GM12891 (cell line): ENCODE measurements at regions not wholly inside any gene's neighbourhood (a gene's known extent, or its start where the extent isn't known, plus 50 kb on each side); places are given as distances from the start of the nearest gene placed in this dataset.

Experiments used
- DNase-seq: peaks from one replicate; pipeline ENCODE4 v3.0.0; 2011; ENCODE audit warnings: low spot score; ENCODE audit not compliant: insufficient read length
- FAIRE-seq: peaks from 2 replicates; lab custom pipeline; 2011; peaks lifted over from hg19 to GRCh38; lab: Jason Lieb, UNC
- PAX5 ChIP-seq: IDR thresholded peaks from 2 replicates; pipeline ENCODE4 v1.6.1; 2011; ENCODE audit warnings: low read length, moderate library complexity, mild to moderate bottlenecking; ENCODE audit not compliant: insufficient read depth, severe bottlenecking
- POLR2A ChIP-seq: IDR thresholded peaks from 2 replicates; pipeline ENCODE4 v1.6.1; 2011; ENCODE audit warnings: low read depth, low read length, control low read depth
- POLR2AphosphoS5 ChIP-seq: IDR thresholded peaks from 2 replicates; pipeline ENCODE4 v1.6.1; 2011; ENCODE audit warnings: low read depth, low read length, control low read depth
- POU2F2 ChIP-seq: IDR thresholded peaks from 2 replicates; pipeline ENCODE4 v1.6.1; 2011; ENCODE audit warnings: low read depth, mild to moderate bottlenecking, control low read depth, low read length, moderate library complexity
- SPI1 ChIP-seq: IDR thresholded peaks from 2 replicates; pipeline ENCODE4 v1.6.1; 2011; ENCODE audit warnings: low read depth, low read length, control low read depth
- TAF1 ChIP-seq: IDR thresholded peaks from 2 replicates; pipeline ENCODE4 v1.6.1; 2011; ENCODE audit warnings: low read depth, low read length, control low read depth

DNA sequence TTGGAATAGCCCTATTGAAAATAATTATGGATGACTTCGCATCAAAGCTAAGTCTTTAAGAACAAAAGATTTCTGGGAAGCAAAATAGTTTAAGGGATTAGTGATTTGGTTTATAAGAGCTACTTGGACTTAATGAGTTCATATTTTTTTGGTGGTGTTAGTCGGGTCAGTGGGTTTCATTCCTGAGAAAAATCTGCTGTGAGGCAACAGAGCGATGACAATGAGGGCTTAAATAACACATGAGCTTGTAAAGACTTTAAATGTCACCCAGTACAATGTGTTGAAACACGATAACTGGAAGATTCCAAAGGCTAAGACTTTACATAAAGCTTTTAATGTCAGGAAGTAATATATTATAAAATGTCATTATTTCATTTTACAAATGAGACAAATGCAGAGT, 178.8 kb downstream of the ARL4A start:
- DNase-seq (no peak), FAIRE-seq (no peak)
- TF ChIP-seq SPI1 (no peak), TAF1 (no peak), POLR2A (no peak)

- FAIRE-seq (no peak), DNase-seq (no peak)
- TF ChIP-seq TAF1, result no peak
- no peak for TF ChIP-seq POU2F2
- no peak for TF ChIP-seq PAX5
- TF ChIP-seq POLR2AphosphoS5, result no peak
- no peak for TF ChIP-seq POLR2A
- TF ChIP-seq SPI1, result no peak
Measured at GRCh38 chr7:12868027-12868426, 180.6 kb downstream of the ARL4A start.

- no peak for TF ChIP-seq PAX5
- no peak for TF ChIP-seq POU2F2
- TF ChIP-seq TAF1, result no peak
- TF ChIP-seq POLR2AphosphoS5, result no peak
- no peak for TF ChIP-seq SPI1
- no peak for TF ChIP-seq POLR2A
- DNase-seq, result no peak
- no peak for FAIRE-seq
Measured at GRCh38 chr7:12870219-12870618, 182.8 kb downstream of the ARL4A start.

- FAIRE-seq, result no peak
- no peak for DNase-seq
- TF ChIP-seq TAF1 (no peak), POLR2A (no peak), SPI1 (no peak), PAX5 (no peak), POLR2AphosphoS5 (no peak), POU2F2 (no peak)
Measured at GRCh38 chr7:12872487-12872886, 185.1 kb downstream of the ARL4A start.

DNA sequence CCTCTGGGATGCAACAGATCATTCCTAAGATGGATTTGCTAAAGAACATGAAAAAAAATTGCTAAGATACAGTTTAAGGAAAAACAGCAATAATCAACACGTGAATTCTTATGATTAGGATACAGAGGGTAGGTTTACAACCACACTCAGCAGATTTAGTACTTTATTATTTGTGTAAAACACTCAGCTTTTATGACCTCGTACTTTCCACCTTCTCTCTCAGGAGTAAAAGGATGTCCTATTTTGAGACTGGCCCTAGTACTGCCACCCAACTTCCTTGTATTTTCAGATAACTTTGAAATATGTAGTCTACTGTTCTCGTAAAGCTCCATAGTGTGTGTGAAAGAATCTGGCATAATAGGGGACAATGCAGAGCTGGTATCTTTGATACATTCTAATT, 186.1 kb downstream of the ARL4A start:
- FAIRE-seq (no peak), DNase-seq (no peak)
- TF ChIP-seq POLR2AphosphoS5 (no peak), PAX5 (no peak), POLR2A (no peak), SPI1 (no peak), TAF1 (no peak), POU2F2 (no peak)

- no peak for FAIRE-seq
- TF ChIP-seq PAX5 (no peak), POLR2AphosphoS5 (no peak), POLR2A (no peak), POU2F2 (no peak), TAF1 (no peak), SPI1 (no peak)
- DNase-seq, result no peak
Measured at GRCh38 chr7:12879139-12879538, 191.7 kb downstream of the ARL4A start.

DNA sequence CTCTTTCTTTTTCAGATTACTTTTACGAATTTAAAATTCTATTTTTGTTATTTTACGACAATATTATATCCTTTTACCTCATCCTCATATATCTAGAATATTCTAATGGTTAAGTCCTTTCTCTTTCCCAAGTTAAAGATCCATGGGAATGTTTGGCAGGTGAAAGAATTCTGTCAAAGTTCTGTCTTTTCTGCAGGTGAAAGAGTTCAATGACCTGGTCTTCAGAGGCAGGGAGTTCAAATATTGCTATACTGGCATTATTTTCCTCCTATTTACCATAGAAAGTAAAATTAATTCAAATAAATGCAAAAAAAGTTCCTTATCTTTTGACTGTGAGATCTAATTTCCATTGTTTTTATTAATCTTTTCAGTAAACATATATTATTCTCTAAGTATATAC, 194.3 kb downstream of the ARL4A start:
- FAIRE-seq (no peak), DNase-seq (no peak)
- TF ChIP-seq POU2F2 (no peak), POLR2A (no peak), POLR2AphosphoS5 (no peak)

- no peak for DNase-seq
- TF ChIP-seq POLR2A (no peak), PAX5 (no peak), POLR2AphosphoS5 (no peak), TAF1 (no peak), POU2F2 (no peak), SPI1 (no peak)
- FAIRE-seq, result no peak
Measured at GRCh38 chr7:12882710-12883109, 195.3 kb downstream of the ARL4A start.

GRCh38 chr7:12884033-12884432, 196.6 kb downstream of the ARL4A start:
- no peak for DNase-seq
- TF ChIP-seq POU2F2 (no peak), SPI1 (no peak), TAF1 (no peak), PAX5 (no peak), POLR2AphosphoS5 (no peak), POLR2A (no peak)
- FAIRE-seq, result no peak

- no peak for FAIRE-seq
- no peak for DNase-seq
- TF ChIP-seq POLR2A (no peak), SPI1 (no peak), PAX5 (no peak), POLR2AphosphoS5 (no peak), TAF1 (no peak), POU2F2 (no peak)
Measured at GRCh38 chr7:12884856-12885440, 197.5 kb downstream of the ARL4A start.

DNA sequence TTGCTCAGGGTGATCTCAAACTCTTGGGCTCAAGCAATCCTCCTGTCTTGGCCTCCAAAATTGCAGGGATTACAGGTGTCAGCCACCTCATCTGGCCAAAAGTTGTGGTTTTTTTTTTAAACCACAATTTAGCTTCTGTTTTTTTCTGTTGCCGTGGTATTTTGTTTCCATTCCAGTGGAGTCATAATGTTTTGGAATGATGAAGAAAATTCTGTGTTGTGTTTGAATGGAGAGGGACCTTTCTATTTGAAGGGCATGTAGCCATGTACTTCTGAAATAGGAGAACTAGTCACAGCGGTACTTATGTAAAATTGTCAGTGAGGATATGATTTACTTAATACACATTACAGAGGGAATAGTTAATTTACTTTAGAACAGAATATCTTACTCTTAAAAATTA, 201.3 kb downstream of the ARL4A start:
- FAIRE-seq, result no peak
- TF ChIP-seq SPI1 (no peak), POU2F2 (no peak), POLR2AphosphoS5 (no peak), PAX5 (no peak), POLR2A (no peak), TAF1 (no peak)

More for the DNA sequence above, 201.3 kb downstream of the ARL4A start:
- no peak for DNase-seq
